GM13977 (cell line): ENCODE measurements at regions not wholly inside any gene's neighbourhood (a gene's known extent, or its start where the extent isn't known, plus 50 kb on each side); places are given as distances from the start of the nearest gene placed in this dataset.

Experiments used
- DNase-seq: peaks from one replicate; pipeline ENCODE4 v3.0.0; 2012; ENCODE audit warnings: low spot score
- in situ Hi-C: fragments of 300-500 bp; cut with MboI; formaldehyde crosslinking; loops from one replicate; pipeline ENCODE4 v1.12.0; 2022; ENCODE audit warnings: low sequenced_read_pairs, low pct_unique_long_range_greater_than_20kb, mixed read lengths, inconsistent platforms; ENCODE audit not compliant: unreplicated experiment
- TF ChIP-seq, protein P1 (sequence below): IDR thresholded peaks from 2 replicates; pipeline ENCODE4 v1.5.1; 2012; ENCODE audit warnings: mild to moderate bottlenecking, control low read depth; ENCODE audit not compliant: insufficient read depth; ENCODE audit errors: extremely low read depth, missing control alignments

DNA sequence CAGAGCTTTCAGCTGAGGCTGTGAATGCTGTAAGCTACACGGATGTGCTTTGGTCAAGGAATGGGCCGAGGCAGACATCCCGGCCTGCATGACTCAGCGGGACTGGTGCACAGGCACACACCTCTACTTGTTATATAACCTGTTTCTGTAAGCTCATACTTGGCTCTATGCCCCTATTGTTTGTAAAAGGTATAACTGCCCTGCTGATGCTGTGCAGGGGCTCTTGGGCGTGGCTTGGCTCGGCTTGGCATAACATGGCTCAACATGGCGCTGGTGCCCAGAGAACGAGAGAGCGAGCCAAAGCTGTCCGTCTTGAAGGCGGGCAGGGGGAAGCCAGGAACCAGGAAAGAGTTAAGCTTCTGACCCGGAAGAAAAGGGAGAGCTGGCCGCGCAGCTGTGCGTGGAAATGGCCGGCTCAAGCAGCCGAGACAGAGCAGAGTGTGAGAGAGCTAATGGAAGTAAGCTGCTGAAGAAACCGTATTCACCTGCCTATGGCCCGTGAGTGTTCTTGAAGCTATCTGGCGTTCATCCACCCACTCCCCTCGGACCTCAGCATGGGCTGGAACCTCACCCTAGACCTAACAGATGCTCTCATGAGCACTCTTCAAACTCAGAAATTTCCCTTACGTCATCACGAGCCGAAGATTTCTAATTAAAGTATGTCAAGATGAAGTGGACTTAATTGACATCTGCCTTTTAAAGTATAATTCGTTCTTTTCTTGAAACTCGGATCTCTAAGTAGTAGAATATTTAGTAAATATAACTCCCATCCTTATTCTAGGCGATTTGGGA, 286.3 kb upstream of the AGA start:
- DNase-seq = no peak
- in situ Hi-C loops = no loop called here
- TF ChIP-seq, protein P1, sequence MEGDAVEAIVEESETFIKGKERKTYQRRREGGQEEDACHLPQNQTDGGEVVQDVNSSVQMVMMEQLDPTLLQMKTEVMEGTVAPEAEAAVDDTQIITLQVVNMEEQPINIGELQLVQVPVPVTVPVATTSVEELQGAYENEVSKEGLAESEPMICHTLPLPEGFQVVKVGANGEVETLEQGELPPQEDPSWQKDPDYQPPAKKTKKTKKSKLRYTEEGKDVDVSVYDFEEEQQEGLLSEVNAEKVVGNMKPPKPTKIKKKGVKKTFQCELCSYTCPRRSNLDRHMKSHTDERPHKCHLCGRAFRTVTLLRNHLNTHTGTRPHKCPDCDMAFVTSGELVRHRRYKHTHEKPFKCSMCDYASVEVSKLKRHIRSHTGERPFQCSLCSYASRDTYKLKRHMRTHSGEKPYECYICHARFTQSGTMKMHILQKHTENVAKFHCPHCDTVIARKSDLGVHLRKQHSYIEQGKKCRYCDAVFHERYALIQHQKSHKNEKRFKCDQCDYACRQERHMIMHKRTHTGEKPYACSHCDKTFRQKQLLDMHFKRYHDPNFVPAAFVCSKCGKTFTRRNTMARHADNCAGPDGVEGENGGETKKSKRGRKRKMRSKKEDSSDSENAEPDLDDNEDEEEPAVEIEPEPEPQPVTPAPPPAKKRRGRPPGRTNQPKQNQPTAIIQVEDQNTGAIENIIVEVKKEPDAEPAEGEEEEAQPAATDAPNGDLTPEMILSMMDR = no peak

DNA sequence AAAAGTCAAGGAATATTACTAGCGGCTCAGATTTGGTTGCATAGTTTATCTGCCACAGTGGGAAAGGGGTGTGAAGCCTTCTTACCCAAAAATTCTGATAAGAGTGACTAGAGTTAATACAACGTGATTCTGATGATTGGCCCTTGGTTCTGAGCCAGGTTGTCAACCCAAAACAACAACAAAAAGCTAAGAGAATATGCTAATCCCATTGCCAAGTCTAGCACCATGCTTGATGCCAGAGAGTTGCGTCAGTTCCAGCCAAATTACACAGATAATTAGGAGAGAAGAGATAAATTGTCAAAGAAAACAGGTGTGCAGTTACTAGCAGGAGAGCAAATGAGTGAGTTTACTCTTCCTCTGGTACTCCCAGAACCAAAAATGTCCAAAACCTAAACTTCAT, 287.4 kb upstream of the AGA start:
- TF ChIP-seq, protein P1 = no peak
- no peak for DNase-seq
- in situ Hi-C loops = no loop called here

DNA sequence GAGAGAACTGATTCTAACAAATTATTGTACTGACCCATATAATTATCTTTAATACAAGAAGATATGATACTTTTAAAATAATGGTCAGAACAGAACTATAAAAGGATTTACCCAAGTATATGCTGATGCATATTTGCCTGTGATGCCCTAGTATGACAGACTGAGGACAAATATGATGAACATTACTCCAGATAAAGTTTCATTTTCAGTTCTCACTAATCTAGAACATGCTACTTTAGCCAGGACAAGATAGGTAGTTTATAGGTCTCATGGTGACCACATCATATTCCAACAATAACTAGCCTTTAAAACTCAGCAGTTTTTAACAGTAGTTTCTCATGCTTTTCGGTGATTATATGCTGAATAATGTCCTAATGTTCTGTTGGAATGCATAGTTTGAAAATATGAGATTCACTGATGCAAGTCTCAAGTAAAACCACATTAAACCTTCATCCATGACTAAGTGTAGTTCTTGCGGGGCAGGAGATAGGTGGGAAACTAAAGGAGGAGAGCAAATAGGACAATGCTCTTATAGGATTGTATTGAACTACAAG, 295.2 kb upstream of the AGA start:
- TF ChIP-seq, protein P1 = no peak
- in situ Hi-C loops = no loop called here
- no peak for DNase-seq

DNA sequence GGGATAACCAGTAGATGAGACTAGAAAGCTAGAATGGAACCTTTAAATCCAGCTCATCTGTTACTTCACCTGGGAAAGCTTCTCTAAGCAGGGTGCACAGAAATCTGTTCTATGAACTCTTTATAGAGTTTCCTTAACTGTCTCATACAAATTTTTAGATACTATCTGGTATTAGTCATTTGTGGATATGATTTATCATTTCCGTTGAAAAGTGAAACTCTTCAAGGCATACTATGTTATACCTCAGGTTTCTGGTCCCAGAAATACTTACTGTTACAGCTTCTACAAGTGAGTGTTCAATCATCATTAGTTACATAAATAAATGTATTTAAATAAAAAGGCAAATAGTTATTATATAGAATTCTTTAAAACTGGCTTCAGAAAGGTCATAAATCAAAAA, 298.3 kb upstream of the AGA start:
- no peak for DNase-seq
- in situ Hi-C loops = no loop called here
- TF ChIP-seq, protein P1 = no peak

DNA sequence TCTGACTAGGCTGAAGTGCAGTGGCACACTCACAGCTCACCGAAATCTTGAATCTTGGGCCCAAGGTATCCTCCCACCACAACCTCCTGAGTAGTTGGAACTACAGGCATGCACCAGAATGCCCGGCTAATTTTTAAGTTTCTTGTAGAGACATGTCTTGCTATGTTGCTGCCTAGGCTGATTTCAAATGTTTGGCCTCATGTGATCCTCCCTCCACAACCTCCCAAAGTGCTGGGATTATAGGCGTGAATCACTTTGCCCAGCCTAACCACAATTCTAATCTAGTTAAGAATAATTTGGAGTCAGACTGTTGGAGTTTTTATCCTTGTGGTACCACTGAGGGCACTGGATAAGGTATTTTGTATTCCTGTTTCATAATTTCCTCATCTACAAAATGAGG, 317.5 kb upstream of the AGA start:
- TF ChIP-seq, protein P1 = no peak
- DNase-seq = no peak
- in situ Hi-C loops = no loop called here

DNA sequence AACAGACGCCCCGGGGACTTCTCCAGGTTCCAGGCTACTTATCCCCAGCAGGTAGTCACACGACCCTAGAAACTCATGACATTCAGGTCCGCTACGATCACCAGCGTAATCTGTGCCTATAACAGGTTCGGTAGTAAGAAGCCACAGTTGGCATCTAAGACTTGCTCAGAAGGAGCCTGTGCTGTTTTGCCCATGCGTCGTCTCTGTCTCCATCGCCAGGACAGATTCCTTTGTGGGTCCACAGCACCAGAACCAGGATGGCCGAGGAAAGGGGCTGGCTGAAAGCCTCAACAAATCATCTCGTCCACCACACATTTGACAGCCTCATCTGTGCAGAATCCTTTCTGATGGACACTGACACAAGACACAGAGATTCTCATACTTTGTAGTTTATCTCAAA, 319.5 kb upstream of the AGA start:
- DNase-seq = no peak
- TF ChIP-seq, protein P1 = no peak
- in situ Hi-C loops = no loop called here

DNA sequence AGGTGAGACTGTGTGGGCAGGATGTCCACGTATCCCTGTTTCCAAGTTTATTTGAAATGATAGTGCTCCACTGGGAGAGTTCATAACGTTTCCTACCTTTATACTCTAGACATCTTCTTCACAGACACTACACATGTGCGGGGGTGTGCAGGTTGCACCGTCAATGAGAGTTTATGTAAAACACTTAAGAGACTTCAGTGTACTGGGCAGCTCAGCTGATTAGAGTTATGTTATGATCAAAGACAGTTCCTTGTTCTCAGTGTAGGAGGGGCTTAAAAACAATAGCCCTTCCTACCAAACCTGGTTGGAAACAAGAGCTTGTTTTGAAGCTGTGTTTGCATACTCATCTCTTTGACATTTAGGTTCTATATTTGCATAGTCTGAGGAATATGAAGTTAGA, 326.9 kb upstream of the AGA start:
- in situ Hi-C loops = no loop called here
- TF ChIP-seq, protein P1 = no peak
- no peak for DNase-seq
